A673 (cell line): ENCODE measurements at regions not wholly inside any gene's neighbourhood (a gene's known extent, or its start where the extent isn't known, plus 50 kb on each side); places are given as distances from the start of the nearest gene placed in this dataset.

Source experiments
- EZH2 ChIP-seq: fragments of 200-600 bp; sonication (generic); IDR thresholded peaks from 2 replicates; pipeline ENCODE4 v1.6.1; 2017; ENCODE audit warnings: borderline replicate concordance, low read depth, mild to moderate bottlenecking, mixed read lengths, antibody characterized with exemption, low read length; ENCODE audit not compliant: poor library complexity, severe bottlenecking
- TF ChIP-seq, protein P1 (sequence below): fragments of 300-800, 200-600 bp; sonication (generic); conservative IDR thresholded peaks from 2 replicates; pipeline ENCODE4 v1.5.1; 2017; ENCODE audit warnings: low read depth, mild to moderate bottlenecking, antibody characterized with exemption, low read length, moderate library complexity, mixed read lengths

DNA sequence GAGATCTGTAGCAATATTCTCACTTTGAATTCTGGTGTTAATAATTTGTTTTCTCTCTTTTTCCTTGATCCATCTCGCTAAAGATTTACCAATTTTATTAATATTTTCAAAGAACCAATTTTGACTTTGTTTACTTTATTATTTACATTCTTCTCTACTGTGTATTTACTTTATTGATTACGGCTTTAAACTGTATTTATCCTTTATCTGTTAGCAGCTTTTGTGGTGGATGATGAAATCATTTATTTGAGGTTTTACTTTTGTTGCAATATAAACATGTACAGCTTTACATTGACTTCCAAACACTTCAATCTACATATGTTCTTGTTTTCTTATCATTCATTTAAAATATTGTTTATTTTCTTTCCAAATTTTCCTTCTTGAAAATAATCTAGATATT lies 719.9 kb downstream of the ADCYAP1 start:
- TF ChIP-seq, protein P1, sequence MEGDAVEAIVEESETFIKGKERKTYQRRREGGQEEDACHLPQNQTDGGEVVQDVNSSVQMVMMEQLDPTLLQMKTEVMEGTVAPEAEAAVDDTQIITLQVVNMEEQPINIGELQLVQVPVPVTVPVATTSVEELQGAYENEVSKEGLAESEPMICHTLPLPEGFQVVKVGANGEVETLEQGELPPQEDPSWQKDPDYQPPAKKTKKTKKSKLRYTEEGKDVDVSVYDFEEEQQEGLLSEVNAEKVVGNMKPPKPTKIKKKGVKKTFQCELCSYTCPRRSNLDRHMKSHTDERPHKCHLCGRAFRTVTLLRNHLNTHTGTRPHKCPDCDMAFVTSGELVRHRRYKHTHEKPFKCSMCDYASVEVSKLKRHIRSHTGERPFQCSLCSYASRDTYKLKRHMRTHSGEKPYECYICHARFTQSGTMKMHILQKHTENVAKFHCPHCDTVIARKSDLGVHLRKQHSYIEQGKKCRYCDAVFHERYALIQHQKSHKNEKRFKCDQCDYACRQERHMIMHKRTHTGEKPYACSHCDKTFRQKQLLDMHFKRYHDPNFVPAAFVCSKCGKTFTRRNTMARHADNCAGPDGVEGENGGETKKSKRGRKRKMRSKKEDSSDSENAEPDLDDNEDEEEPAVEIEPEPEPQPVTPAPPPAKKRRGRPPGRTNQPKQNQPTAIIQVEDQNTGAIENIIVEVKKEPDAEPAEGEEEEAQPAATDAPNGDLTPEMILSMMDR, result no peak
- TF ChIP-seq EZH2, result no peak
